ENCODE measurements at regions not wholly inside any gene's neighbourhood (a gene's known extent, or its start where the extent isn't known, plus 50 kb on each side); places are given as distances from the start of the nearest gene placed in this dataset.

- TF ChIP-seq CTCF (IDR thresholded peaks at IDR 0.05; ENCODE audit: extremely low read depth in 1 of 2, insufficient read depth in 1 of 2, low read depth in 1 of 2, low read length in 2 of 2), result no peak
- TF ChIP-seq POLR2AphosphoS5 (IDR thresholded peaks at IDR 0.05; ENCODE audit: insufficient read depth, low read depth, low read length), result no peak
These were observed 117.6 kb downstream of the BCL2L11 start for GRCh38 chr2:111238296-111238695.
